ENCODE measurements at regions not wholly inside any gene's neighbourhood (a gene's known extent, or its start where the extent isn't known, plus 50 kb on each side); places are given as distances from the start of the nearest gene placed in this dataset.

GRCh38 chr3:146881356-146881755, 276.2 kb upstream of the PLSCR5 start:
- Histone ChIP-seq H3K4me3 (no peak overlapping the region), H3K4me1 (no peaks in the 10 kb centered on the region), H3K27me3 (no peaks in the 10 kb centered on the region), H3K27ac (no peak overlapping the region), H3K9me3 (no peaks in the 10 kb centered on the region), H3K36me3 (no peaks in the 10 kb centered on the region)
- no peak for ATAC-seq
- no peak for FAIRE-seq
- WGBS, 2 donors, result 70 to 78% methylated on average over 6 of the region's 6 CpGs
- intact Hi-C loops (cut with DNase I), result no loop called here
- TF ChIP-seq CTCF (IDR thresholded peaks at IDR 0.05), result no peak
- no peak for DNase-seq

- no peak for TF ChIP-seq CTCF (IDR thresholded peaks at IDR 0.05)
- Histone ChIP-seq H3K27ac (no peak overlapping the region), H3K36me3 (no peaks in the 10 kb centered on the region), H3K4me3 (no peak overlapping the region), H3K9me3 (no peaks in the 10 kb centered on the region), H3K27me3 (no peaks in the 10 kb centered on the region), H3K4me1 (no peaks in the 10 kb centered on the region)
- DNase-seq (no peak), FAIRE-seq (no peak), ATAC-seq (no peak)
- intact Hi-C loops (cut with DNase I), result no loop called here
Measured at GRCh38 chr3:146873748-146874147, 268.6 kb upstream of the PLSCR5 start.

GRCh38 chr3:146865175-146865755, 260.1 kb upstream of the PLSCR5 start:
- no peak for TF ChIP-seq CTCF (IDR thresholded peaks at IDR 0.05)
- Histone ChIP-seq H3K27me3 (no peaks in the 10 kb centered on the region), H3K36me3 (no peaks in the 10 kb centered on the region), H3K27ac (no peak overlapping the region), H3K9me3 (no peaks in the 10 kb centered on the region), H3K4me3 (peak overlapping the region in 1 of 4 donors; percentile 20), H3K4me1 (no peaks in the 10 kb centered on the region)
- intact Hi-C loops (cut with DNase I), result no loop called here
- WGBS, 2 donors, result 17 to 21% methylated on average over 7 of the region's 7 CpGs
- ATAC-seq, result peak; percentile 43 to 70 (median 58)
- no peak for FAIRE-seq
- DNase-seq, result peak in 1 of 6 donors; percentile 15

GRCh38 chr3:146861262-146861661, 256.1 kb upstream of the PLSCR5 start:
- Histone ChIP-seq H3K4me1 (no peaks in the 10 kb centered on the region), H3K4me3 (no peak overlapping the region), H3K36me3 (no peaks in the 10 kb centered on the region), H3K9me3 (no peaks in the 10 kb centered on the region), H3K27me3 (no peaks in the 10 kb centered on the region), H3K27ac (no peak overlapping the region)
- DNase-seq, result no peak
- no peak for TF ChIP-seq CTCF (IDR thresholded peaks at IDR 0.05)
- intact Hi-C loops (cut with DNase I), result no loop called here
- no peak for ATAC-seq
- no peak for FAIRE-seq
- 86 to 87% methylated on average over 3 of the region's 3 CpGs for WGBS, 2 donors

GRCh38 chr3:146854523-146854922, 249.4 kb upstream of the PLSCR5 start:
- DNase-seq (no peak), ATAC-seq (no peak), FAIRE-seq (no peak)
- H3K36me3 ChIP-seq, result no peaks in the 10 kb centered on the region
- no peaks in the 10 kb centered on the region for H3K27me3 ChIP-seq
- no peak overlapping the region for H3K27ac ChIP-seq
- no peak for TF ChIP-seq CTCF (IDR thresholded peaks at IDR 0.05)
- H3K4me3 ChIP-seq, result no peak overlapping the region
- no peaks in the 10 kb centered on the region for H3K9me3 ChIP-seq
- WGBS, 2 donors, result 84 to 85% methylated on average over 4 of the region's 4 CpGs
- intact Hi-C loops (cut with DNase I), result no loop called here
- H3K4me1 ChIP-seq, result no peaks in the 10 kb centered on the region
